NB4 (cell line): ENCODE measurements at regions not wholly inside any gene's neighbourhood (a gene's known extent, or its start where the extent isn't known, plus 50 kb on each side); places are given as distances from the start of the nearest gene placed in this dataset.

Source experiments
- CTCF ChIP-seq: IDR thresholded peaks from one replicate; pipeline ENCODE4 v1.5.1; 2012; ENCODE audit warnings: low read depth, low read length
- POLR2A ChIP-seq: IDR thresholded peaks from 2 replicates; pipeline ENCODE4 v1.6.1; 2011; ENCODE audit warnings: mild to moderate bottlenecking; ENCODE audit not compliant: insufficient read length; ENCODE audit errors: extremely low read depth
- TF ChIP-seq, protein P1 (sequence below): IDR thresholded peaks from 2 replicates; pipeline ENCODE4 v1.6.1; 2011; ENCODE audit warnings: low read depth, low read length

- TF ChIP-seq POLR2A (no peak), CTCF (no peak)
- TF ChIP-seq, protein P1, sequence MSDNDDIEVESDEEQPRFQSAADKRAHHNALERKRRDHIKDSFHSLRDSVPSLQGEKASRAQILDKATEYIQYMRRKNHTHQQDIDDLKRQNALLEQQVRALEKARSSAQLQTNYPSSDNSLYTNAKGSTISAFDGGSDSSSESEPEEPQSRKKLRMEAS = no peak
Measured at GRCh38 chr1:70907563-70908310, 139.9 kb downstream of the PTGER3 start.
